ENCODE measurements at regions not wholly inside any gene's neighbourhood (a gene's known extent, or its start where the extent isn't known, plus 50 kb on each side); places are given as distances from the start of the nearest gene placed in this dataset.
"Not testable (repeated sequence)": the region's sequence is repeated elsewhere in the genome, so short reads cannot be mapped to it uniquely, and the experiment has no call there.

- DNase-seq = no peak
Observed at GRCh38 chr2:56515399-56515798, 331.6 kb downstream of the CCDC85A start.

GRCh38 chr2:56519806-56520205 is 336.0 kb downstream of the CCDC85A start:
- no peak for DNase-seq

GRCh38 chr2:56522605-56523089 is 338.9 kb downstream of the CCDC85A start:
- peak; percentile 26 for DNase-seq

- DNase-seq = no peak
Observed at GRCh38 chr2:56523816-56524215, 340.0 kb downstream of the CCDC85A start.

- no peak for DNase-seq
Observed at GRCh38 chr2:56531668-56532420, 348.1 kb downstream of the CCDC85A start.

GRCh38 chr2:56534321-56534720 is 350.5 kb downstream of the CCDC85A start:
- no peak for DNase-seq

GRCh38 chr2:56537756-56538155 is 354.0 kb downstream of the CCDC85A start:
- DNase-seq = no peak

GRCh38 chr2:56539618-56540017 is 355.8 kb downstream of the CCDC85A start:
- DNase-seq = no peak

- DNase-seq = no peak
Observed at GRCh38 chr2:56540467-56540866, 356.7 kb downstream of the CCDC85A start.

GRCh38 chr2:56540916-56541315 is 357.1 kb downstream of the CCDC85A start:
- no peak for DNase-seq

- no peak for DNase-seq
Observed at GRCh38 chr2:56542213-56542612, 358.4 kb downstream of the CCDC85A start.

GRCh38 chr2:56565143-56565542 is 381.4 kb downstream of the CCDC85A start:
- no peak for DNase-seq

- no peak for DNase-seq
Observed at GRCh38 chr2:56571074-56571473, 387.3 kb downstream of the CCDC85A start.

GRCh38 chr2:56576001-56576400 is 392.2 kb downstream of the CCDC85A start:
- no peak for DNase-seq

GRCh38 chr2:56580242-56580641 is 396.5 kb downstream of the CCDC85A start:
- DNase-seq = no peak

GRCh38 chr2:56582570-56582969 is 398.8 kb downstream of the CCDC85A start:
- no peak for DNase-seq

GRCh38 chr2:56583796-56584315 is 400.1 kb downstream of the CCDC85A start:
- no peak for DNase-seq

GRCh38 chr2:56587456-56587855 is 403.7 kb downstream of the CCDC85A start:
- DNase-seq = no peak

GRCh38 chr2:56589194-56589593 is 405.4 kb downstream of the CCDC85A start:
- no peak for DNase-seq

- no peak for DNase-seq
Observed at GRCh38 chr2:56589835-56590234, 406.0 kb downstream of the CCDC85A start.

- DNase-seq = no peak
Observed at GRCh38 chr2:56590611-56591010, 406.8 kb downstream of the CCDC85A start.

- not testable (repeated sequence) for DNase-seq
Observed at GRCh38 chr2:56606086-56606485, 422.3 kb downstream of the CCDC85A start.

GRCh38 chr2:56613254-56613653 is 429.5 kb downstream of the CCDC85A start:
- DNase-seq = no peak

GRCh38 chr2:56613920-56614319 is 430.1 kb downstream of the CCDC85A start:
- DNase-seq = no peak

- DNase-seq = no peak
Observed at GRCh38 chr2:56615760-56616159, 432.0 kb downstream of the CCDC85A start.

All from NCI-H1436 (cell line).